Loucy (cell line): ENCODE measurements at regions not wholly inside any gene's neighbourhood (a gene's known extent, or its start where the extent isn't known, plus 50 kb on each side); places are given as distances from the start of the nearest gene placed in this dataset.

ENCODE experiments used
- EZH2phosphoT487 ChIP-seq: fragments of 200-600 bp; IDR thresholded peaks from 2 replicates; pipeline ENCODE4 v1.6.1; 2018; ENCODE audit warnings: antibody characterized with exemption, mild to moderate bottlenecking, moderate library complexity, borderline replicate concordance
- TF ChIP-seq, protein P1 (sequence below): fragments of 200-600 bp; sonication (generic); conservative IDR thresholded peaks from 2 replicates; pipeline ENCODE4 v1.5.1; 2014; ENCODE audit warnings: mild to moderate bottlenecking, antibody characterized with exemption, low read length

DNA sequence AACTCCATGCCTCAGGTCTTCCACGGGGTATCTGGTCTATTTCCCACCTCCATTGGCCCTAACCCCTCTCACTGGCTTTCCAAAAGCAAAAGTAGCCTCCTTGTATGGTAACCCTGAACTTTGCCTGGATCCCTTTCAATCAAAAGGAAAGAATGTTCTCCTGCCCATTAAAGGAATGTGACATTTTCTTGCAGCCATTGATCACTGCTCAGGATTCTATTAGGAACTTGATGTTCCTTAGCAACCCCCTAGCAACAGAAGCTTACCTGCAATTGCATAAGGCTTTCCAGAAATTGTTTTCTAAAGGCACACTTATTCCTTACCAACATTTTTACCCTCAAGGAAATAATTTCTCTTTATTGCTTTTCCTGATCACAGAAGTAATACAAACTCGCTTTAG is 91.4 kb upstream of the AGAP1 start:
- TF ChIP-seq, protein P1, sequence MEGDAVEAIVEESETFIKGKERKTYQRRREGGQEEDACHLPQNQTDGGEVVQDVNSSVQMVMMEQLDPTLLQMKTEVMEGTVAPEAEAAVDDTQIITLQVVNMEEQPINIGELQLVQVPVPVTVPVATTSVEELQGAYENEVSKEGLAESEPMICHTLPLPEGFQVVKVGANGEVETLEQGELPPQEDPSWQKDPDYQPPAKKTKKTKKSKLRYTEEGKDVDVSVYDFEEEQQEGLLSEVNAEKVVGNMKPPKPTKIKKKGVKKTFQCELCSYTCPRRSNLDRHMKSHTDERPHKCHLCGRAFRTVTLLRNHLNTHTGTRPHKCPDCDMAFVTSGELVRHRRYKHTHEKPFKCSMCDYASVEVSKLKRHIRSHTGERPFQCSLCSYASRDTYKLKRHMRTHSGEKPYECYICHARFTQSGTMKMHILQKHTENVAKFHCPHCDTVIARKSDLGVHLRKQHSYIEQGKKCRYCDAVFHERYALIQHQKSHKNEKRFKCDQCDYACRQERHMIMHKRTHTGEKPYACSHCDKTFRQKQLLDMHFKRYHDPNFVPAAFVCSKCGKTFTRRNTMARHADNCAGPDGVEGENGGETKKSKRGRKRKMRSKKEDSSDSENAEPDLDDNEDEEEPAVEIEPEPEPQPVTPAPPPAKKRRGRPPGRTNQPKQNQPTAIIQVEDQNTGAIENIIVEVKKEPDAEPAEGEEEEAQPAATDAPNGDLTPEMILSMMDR = no peak
- TF ChIP-seq EZH2phosphoT487 = no peak
